ENCODE measurements at regions not wholly inside any gene's neighbourhood (a gene's known extent, or its start where the extent isn't known, plus 50 kb on each side); places are given as distances from the start of the nearest gene placed in this dataset.

DNA sequence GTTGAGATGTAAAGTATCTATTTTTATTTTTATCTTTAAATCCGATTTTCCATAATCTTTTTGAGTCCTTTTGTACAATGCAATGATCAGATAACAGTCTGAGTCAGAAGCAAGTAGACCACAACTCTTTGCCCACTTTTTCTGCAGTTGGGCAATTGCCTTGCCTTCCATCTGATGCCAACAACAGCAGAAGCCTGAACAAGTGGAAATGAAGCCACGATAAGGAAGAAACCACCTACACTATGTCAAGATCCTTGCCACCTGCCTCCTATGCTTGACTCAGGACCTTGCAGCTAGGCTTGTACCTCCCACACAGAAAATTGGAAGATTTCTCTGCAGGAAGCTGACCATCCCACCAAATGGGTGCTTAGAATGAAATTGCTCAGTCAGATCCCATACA lies 78.6 kb downstream of the ANXA1 start:
- TF ChIP-seq, protein P1, sequence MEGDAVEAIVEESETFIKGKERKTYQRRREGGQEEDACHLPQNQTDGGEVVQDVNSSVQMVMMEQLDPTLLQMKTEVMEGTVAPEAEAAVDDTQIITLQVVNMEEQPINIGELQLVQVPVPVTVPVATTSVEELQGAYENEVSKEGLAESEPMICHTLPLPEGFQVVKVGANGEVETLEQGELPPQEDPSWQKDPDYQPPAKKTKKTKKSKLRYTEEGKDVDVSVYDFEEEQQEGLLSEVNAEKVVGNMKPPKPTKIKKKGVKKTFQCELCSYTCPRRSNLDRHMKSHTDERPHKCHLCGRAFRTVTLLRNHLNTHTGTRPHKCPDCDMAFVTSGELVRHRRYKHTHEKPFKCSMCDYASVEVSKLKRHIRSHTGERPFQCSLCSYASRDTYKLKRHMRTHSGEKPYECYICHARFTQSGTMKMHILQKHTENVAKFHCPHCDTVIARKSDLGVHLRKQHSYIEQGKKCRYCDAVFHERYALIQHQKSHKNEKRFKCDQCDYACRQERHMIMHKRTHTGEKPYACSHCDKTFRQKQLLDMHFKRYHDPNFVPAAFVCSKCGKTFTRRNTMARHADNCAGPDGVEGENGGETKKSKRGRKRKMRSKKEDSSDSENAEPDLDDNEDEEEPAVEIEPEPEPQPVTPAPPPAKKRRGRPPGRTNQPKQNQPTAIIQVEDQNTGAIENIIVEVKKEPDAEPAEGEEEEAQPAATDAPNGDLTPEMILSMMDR (IDR thresholded peaks at IDR 0.05), result no peak
- TF ChIP-seq EZH2 (IDR thresholded peaks at IDR 0.05) (no peak), EZH2phosphoT487 (IDR thresholded peaks at IDR 0.05) (no peak)
